ENCODE measurements at regions not wholly inside any gene's neighbourhood (a gene's known extent, or its start where the extent isn't known, plus 50 kb on each side); places are given as distances from the start of the nearest gene placed in this dataset.

- no peak for DNase-seq (ENCODE audit: low read depth)
Observed at GRCh38 chr11:71310184-71310583, 57.8 kb upstream of the SHANK2 start.

- no peak for DNase-seq (ENCODE audit: low read depth)
Observed at GRCh38 chr11:71309611-71310010, 57.2 kb upstream of the SHANK2 start.

DNA sequence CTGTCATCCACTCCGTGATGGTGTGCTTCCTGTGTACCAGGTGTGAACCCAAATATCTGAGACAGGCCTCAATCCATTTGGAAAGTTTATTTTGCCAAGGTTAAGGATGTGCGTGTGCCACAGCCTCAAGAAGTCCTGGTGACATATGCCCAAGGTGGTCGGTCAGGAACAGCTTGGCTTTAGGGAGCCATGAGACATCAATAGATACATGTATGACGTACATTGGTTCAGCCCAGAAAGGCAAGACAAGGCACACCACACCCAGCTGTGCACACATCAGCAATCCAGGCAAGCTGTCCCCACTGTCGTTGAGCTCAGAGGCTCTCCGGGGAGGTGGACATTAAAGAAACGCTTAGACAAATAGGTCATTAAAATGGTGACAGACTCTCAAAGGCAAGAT is 56.8 kb upstream of the SHANK2 start:
- DNase-seq (ENCODE audit: low read depth): no peak

DNA sequence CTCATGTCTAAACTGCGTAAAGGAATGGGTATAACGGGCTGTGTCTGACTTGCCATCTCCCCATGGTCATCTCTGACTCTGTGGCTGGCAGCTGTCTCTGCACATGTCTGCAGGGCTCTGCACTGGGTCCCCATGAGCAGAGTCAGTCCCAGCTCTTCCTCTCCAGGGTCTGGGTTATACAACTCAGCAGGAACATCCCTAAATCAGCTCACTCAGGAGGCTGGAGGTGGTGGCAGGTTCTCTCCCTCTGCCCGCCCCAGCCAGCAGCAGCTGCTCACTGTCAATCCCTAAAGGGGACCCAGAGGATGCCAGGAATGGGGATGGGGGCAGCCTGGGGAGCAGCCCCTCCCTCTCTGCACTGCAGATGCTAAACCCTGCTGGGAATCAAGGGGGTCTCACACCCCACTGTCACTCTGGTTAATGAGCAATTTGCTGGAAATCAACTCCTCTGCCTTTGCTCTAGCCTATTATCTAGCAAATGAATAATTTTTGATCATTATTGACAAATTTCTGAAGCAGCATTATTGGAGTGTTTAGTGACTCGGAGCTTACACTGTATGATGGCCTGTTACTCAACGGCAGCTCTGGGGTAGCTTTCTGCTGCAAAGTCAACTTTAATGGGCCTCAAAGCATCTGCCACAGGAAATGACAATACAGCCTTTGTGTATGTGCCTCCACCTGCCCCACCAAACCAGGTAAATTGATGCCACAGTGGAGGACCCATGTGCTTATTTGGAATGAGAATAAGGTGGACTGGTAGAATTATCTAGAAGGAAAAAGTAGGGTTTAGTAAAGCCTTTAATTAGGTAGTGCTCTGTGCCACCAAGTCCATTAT is 55.7 kb upstream of the SHANK2 start:
- no peak for DNase-seq (ENCODE audit: low read depth)

DNA sequence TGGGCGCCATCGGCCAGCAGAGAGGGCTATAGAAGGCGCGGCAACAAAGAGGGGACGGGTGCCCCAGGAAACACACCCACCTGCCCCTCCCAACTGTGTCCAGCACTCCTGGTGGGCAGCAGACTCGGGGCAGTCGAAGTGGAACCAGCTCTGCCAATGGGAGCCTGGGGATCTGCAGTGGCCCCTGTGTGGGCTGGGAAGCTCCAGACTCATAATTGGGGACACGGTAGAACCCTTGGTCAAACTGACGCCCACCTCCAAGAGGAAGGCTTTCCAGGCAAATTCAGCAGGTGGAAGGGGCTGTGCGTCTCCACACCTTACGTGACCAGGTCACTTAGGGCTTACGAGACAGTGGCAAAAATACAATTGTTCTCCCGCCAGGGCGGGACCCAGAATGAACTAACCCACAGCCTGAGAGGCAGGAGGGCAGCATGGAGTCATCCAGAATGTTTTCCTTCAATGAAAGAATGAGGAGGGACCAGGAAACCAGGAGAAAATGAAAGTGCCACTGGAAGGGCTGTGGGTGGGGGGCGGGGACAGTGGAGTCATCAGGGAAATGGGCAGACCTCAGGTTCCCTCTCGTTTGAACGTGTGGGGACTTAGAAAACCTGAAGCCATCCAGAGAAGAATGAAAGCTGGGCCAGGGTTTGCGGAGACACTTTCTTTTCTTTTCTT is 53.2 kb upstream of the SHANK2 start:
- no peak for DNase-seq (ENCODE audit: low read depth)

- DNase-seq (ENCODE audit: low read depth): no peak
Observed at GRCh38 chr11:71305041-71305440, 52.7 kb upstream of the SHANK2 start.

DNA sequence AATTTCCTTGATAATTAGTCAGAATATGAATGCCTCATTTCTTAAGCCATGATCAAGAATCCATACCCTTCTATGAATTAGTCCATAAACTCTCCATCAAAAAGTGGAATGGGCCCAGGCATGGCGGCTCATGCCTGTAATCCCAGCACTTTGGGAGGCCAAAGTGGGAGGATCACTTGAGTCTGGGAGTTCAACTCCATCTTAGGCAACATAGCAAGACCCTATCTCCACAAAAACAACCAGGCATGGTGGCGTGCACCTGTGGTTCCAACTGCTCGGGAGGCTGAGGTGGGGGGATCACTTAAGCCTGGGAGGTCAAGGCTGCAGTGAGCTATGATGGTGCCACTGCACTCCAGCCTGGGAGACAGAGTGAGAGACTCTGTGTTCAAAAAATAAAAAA is 52.1 kb upstream of the SHANK2 start:
- DNase-seq (ENCODE audit: low read depth): no peak

GRCh38 chr11:71304045-71304444 is 51.7 kb upstream of the SHANK2 start:
- DNase-seq (ENCODE audit: low read depth): no peak

GRCh38 chr11:71302911-71303310 is 50.5 kb upstream of the SHANK2 start:
- no peak for DNase-seq (ENCODE audit: low read depth)

DNA sequence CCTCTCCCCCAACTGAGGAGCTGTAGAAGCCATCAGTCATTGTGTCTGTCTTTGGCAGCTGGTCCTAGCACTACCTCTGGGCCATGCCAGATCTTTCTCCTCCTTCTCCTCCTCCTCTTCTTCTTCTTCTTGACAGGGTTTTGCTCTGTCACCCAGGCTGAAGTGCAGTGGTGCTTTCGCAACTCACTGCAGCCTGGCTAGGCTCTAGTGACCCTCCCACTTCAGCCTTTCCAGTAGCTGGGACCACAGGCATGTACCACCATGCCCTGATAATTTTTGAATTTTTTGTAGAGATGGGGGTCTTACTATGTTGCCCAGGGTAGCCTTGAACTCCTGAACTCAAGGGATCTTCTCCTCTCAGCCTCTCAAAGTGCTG is 50.1 kb upstream of the SHANK2 start:
- no peak for DNase-seq (ENCODE audit: low read depth)

Measured in fibroblast of the conjunctiva (primary cell).